HFFc6 (cell line): ENCODE measurements at regions not wholly inside any gene's neighbourhood (a gene's known extent, or its start where the extent isn't known, plus 50 kb on each side); places are given as distances from the start of the nearest gene placed in this dataset.

ENCODE experiments used
- DNase-seq: peaks from one replicate; pipeline ENCODE4 v3.0.0-alpha.2; 2018
- H3K27ac Mint-ChIP-seq: 2 replicates; pipeline ENCODE4 v1.8.0; 2020; ENCODE audit warnings: mild to moderate bottlenecking, mixed read lengths
- H3K27me3 Mint-ChIP-seq: 2 replicates; pipeline ENCODE4 v1.8.0; 2021; ENCODE audit warnings: mild to moderate bottlenecking, moderate library complexity, mixed read lengths; ENCODE audit not compliant: insufficient read depth
- H3K36me3 Mint-ChIP-seq: 2 replicates; pipeline ENCODE4 v1.8.0; 2021; ENCODE audit warnings: low read depth, mixed read lengths
- H3K4me1 Mint-ChIP-seq: 2 replicates; pipeline ENCODE4 v1.8.0; 2020; ENCODE audit warnings: low read depth, mixed read lengths
- H3K4me3 Mint-ChIP-seq: 2 replicates; pipeline ENCODE4 v1.8.0; 2020; ENCODE audit warnings: mild to moderate bottlenecking, moderate library complexity, mixed read lengths
- H3K9me3 Mint-ChIP-seq: 2 replicates; pipeline ENCODE4 v1.8.0; 2020; ENCODE audit warnings: mild to moderate bottlenecking, mixed read lengths
- TF ChIP-seq, protein P1 (sequence below): fragments of 200-600 bp; sonication (generic); IDR thresholded peaks from 2 replicates; pipeline ENCODE4 v1.5.0; 2021; ENCODE audit warnings: antibody characterized with exemption, mild to moderate bottlenecking

DNA sequence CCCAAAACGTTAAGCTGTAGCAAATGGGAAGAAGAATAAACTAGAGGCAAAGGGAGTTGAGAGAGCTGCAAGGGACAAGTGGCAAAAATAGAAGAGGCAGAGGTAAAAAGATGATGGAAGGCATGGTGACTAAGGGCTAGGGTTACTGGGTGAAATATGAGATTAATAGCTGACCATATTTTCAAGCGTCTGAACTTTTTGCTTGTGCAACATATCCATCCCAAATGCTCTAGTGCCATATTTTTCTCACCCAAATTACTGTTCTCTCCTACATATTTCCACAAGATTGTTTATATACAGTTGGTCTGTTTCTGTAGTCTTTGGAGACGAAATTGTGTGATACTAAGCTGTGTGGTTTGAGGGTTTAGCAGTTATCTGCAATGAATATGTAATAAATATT lies 145.5 kb downstream of the GMNC start:
- Mint-ChIP-seq H3K27me3 (no peaks in the 10 kb centered on the region; the same call in 1 of the 2 replicates), H3K9me3 (no peaks in the 10 kb centered on the region), H3K4me1 (peaks cover 12% of the 10 kb centered on the region), H3K4me3 (no peak overlapping the region), H3K36me3 (no peaks in the 10 kb centered on the region), H3K27ac (no peak overlapping the region)
- DNase-seq = no peak
- TF ChIP-seq, protein P1, sequence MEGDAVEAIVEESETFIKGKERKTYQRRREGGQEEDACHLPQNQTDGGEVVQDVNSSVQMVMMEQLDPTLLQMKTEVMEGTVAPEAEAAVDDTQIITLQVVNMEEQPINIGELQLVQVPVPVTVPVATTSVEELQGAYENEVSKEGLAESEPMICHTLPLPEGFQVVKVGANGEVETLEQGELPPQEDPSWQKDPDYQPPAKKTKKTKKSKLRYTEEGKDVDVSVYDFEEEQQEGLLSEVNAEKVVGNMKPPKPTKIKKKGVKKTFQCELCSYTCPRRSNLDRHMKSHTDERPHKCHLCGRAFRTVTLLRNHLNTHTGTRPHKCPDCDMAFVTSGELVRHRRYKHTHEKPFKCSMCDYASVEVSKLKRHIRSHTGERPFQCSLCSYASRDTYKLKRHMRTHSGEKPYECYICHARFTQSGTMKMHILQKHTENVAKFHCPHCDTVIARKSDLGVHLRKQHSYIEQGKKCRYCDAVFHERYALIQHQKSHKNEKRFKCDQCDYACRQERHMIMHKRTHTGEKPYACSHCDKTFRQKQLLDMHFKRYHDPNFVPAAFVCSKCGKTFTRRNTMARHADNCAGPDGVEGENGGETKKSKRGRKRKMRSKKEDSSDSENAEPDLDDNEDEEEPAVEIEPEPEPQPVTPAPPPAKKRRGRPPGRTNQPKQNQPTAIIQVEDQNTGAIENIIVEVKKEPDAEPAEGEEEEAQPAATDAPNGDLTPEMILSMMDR = no peak

DNA sequence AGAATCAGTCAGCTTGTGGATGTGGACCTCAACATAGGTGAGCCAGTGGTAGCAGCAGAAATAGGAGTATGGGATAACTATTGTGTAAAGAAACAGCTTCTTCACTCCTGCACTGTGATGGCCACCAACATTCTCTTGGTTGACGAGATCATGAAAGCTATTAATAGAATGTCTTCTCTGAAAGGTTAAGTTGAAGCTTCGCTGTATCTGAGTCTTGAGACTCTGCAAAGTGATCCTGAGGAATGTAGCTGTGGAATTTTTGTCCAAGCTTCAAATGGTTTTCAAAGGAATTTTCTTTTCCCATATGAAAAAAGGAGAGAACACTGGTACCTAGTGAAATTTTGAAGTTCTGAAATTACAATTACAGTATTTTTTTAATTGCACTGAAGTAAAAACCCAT lies 146.3 kb downstream of the GMNC start:
- TF ChIP-seq, protein P1 = no peak
- no peaks in the 10 kb centered on the region for H3K9me3 Mint-ChIP-seq
- no peaks in the 10 kb centered on the region for H3K36me3 Mint-ChIP-seq
- DNase-seq = no peak
- H3K4me3 Mint-ChIP-seq = no peak overlapping the region
- no peaks in the 10 kb centered on the region; the same call in 1 of the 2 replicates for H3K27me3 Mint-ChIP-seq
- no peak overlapping the region for H3K27ac Mint-ChIP-seq
- peaks cover 12% of the 10 kb centered on the region for H3K4me1 Mint-ChIP-seq

DNA sequence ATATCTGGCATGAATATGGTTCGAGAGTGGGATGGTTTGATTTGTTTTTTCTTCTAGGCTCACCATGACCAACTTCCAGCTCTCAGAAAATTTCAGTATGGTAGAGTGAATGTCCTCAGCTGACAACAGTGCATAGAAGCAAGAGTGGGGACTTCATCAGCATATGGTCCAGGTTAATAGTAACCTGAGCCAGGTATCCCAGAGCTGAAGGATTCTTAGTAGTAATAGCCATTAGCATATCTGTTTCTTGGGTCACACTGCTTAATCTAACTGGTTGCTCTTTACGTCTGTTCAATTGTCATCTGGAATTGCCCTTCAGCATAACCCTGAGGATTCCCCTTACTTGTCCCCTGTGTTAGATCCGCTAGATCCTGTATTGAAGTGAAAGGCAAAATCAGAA lies 151.8 kb downstream of the GMNC start:
- H3K27me3 Mint-ChIP-seq = peaks cover under 1% of the 10 kb centered on the region; the same call in 1 of the 2 replicates
- no peak overlapping the region for H3K4me3 Mint-ChIP-seq
- TF ChIP-seq, protein P1 = no peak
- no peak for DNase-seq
- no peak overlapping the region for H3K27ac Mint-ChIP-seq
- no peaks in the 10 kb centered on the region for H3K4me1 Mint-ChIP-seq
- H3K9me3 Mint-ChIP-seq = no peaks in the 10 kb centered on the region
- H3K36me3 Mint-ChIP-seq = no peaks in the 10 kb centered on the region

DNA sequence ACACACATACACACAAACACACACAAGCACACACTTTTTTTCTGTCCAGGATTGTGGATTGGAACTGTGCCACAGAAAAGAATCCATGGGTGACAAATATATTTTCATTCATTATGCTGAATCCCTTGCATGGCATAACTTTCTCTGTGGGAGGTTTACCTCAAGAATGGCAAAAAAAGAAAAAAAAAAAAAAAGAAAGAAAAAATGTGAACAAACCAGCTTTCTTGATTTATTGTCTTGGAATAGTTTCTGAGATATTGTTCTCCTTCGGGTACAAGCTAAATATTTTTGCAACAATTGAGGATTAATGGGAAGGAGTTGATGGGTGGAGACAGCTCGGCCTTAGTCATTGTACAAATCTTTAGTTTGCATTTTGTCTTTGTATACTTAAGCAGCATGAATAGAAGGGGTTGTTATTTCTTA lies 153.1 kb downstream of the GMNC start:
- Mint-ChIP-seq H3K27ac (no peak overlapping the region), H3K36me3 (no peaks in the 10 kb centered on the region), H3K27me3 (peaks cover 2% of the 10 kb centered on the region; the same call in 1 of the 2 replicates), H3K4me1 (no peaks in the 10 kb centered on the region), H3K4me3 (no peak overlapping the region), H3K9me3 (no peaks in the 10 kb centered on the region)
- TF ChIP-seq, protein P1 = no peak
- DNase-seq = no peak
